ENCODE measurements at regions not wholly inside any gene's neighbourhood (a gene's known extent, or its start where the extent isn't known, plus 50 kb on each side); places are given as distances from the start of the nearest gene placed in this dataset.

- no peaks in the 10 kb centered on the region for H3K4me1 ChIP-seq (ENCODE audit: control insufficient read depth in 1 of 2, insufficient read depth in 2 of 2, low read depth in 1 of 2, low read length in 1 of 2)
- H3K4me3 ChIP-seq (ENCODE audit: low read depth in 2 of 2, low read length in 1 of 2), result no peak overlapping the region
- H3K9ac ChIP-seq, result no peak overlapping the region
- no peaks in the 10 kb centered on the region for H3K79me2 ChIP-seq (ENCODE audit: insufficient read depth)
- ChIA-PET CTCF (no interaction called here), POLR2A (no interaction called here)
- H2AFZ ChIP-seq (ENCODE audit: low read depth), result no peak overlapping the region
- H4K20me1 ChIP-seq (ENCODE audit: insufficient read depth), result no peaks in the 10 kb centered on the region
- WGBS (ENCODE audit: low lambda C conversion rate), result 51% methylated on average over 13 of the region's 13 CpGs
- no peaks in the 10 kb centered on the region for H3F3A ChIP-seq (replicated peaks; ENCODE audit: insufficient read depth)
- no peaks in the 10 kb centered on the region for H3K9me2 ChIP-seq
- no peaks in the 10 kb centered on the region for H3K36me3 ChIP-seq (replicated peaks in 1 of 2; ENCODE audit: control insufficient read depth in 1 of 2, insufficient read depth in 2 of 2, low read length in 1 of 2)
- no peak for DNase-seq
- no peaks in the 10 kb centered on the region for H3K9me3 ChIP-seq
- H3K27ac ChIP-seq (ENCODE audit: low read depth in 2 of 2, low read length in 1 of 2), result no peak overlapping the region
- no peak for TF ChIP-seq MAX (IDR thresholded peaks at IDR 0.05; ENCODE audit: low read depth)
- TF ChIP-seq RFX5 (IDR thresholded peaks at IDR 0.05; ENCODE audit: low read length), result no peak
- no peak for TF ChIP-seq REST (IDR thresholded peaks at IDR 0.05; ENCODE audit: low read depth, low read length)
- TF ChIP-seq SMC3 (IDR thresholded peaks at IDR 0.05; ENCODE audit: low read depth, low read length), result no peak
- no peak for TF ChIP-seq FOXJ3 (CRISPR knock-in tag; IDR thresholded peaks at IDR 0.05)
- no peak for TF ChIP-seq EP300 (IDR thresholded peaks at IDR 0.05; ENCODE audit: borderline replicate concordance in 1 of 2, low read depth in 1 of 2, low read length in 1 of 2)
- TF ChIP-seq FOXM1 (IDR thresholded peaks at IDR 0.05; ENCODE audit: low read depth), result no peak
- no peak for TF ChIP-seq IRF3 (IDR thresholded peaks at IDR 0.05; ENCODE audit: low read depth, low read length)
- no peak for TF ChIP-seq NRF1 (IDR thresholded peaks at IDR 0.05; ENCODE audit: low read depth, low read length)
- TF ChIP-seq TAF1 (IDR thresholded peaks at IDR 0.05; ENCODE audit: borderline replicate concordance, low read depth, low read length), result no peak
- TF ChIP-seq MXI1 (IDR thresholded peaks at IDR 0.05; ENCODE audit: low read depth, low read length), result no peak
- TF ChIP-seq YY1 (IDR thresholded peaks at IDR 0.05; ENCODE audit: low read depth), result no peak
- no peak for TF ChIP-seq FOSL2 (IDR thresholded peaks at IDR 0.05; ENCODE audit: borderline replicate concordance, low read depth)
- TF ChIP-seq NFIC (IDR thresholded peaks at IDR 0.05; ENCODE audit: borderline replicate concordance), result no peak
- TF ChIP-seq MEF2A (IDR thresholded peaks at IDR 0.05; ENCODE audit: borderline replicate concordance, low read depth), result no peak
- no peak for TF ChIP-seq SIN3A (IDR thresholded peaks at IDR 0.05; ENCODE audit: borderline replicate concordance, low read depth, low read length)
- TF ChIP-seq CTCF (IDR thresholded peaks at IDR 0.05), result no peak
- no peak for TF ChIP-seq ZBTB33 (IDR thresholded peaks at IDR 0.05; ENCODE audit: borderline replicate concordance, low read depth)
- no peak for TF ChIP-seq EZH2phosphoT487 (IDR thresholded peaks at IDR 0.05; ENCODE audit: borderline replicate concordance, low read depth)
- TF ChIP-seq CHD2 (IDR thresholded peaks at IDR 0.05; ENCODE audit: low read length, partially characterized antibody), result no peak
- no peak overlapping the region for H3K4me2 ChIP-seq
- no peaks in the 10 kb centered on the region for H3K27me3 ChIP-seq (ENCODE audit: insufficient read depth)
Observed at GRCh38 chr11:71324788-71325417, 72.5 kb upstream of the SHANK2 start.

Measured in SK-N-SH (cell line).